ENCODE measurements at regions not wholly inside any gene's neighbourhood (a gene's known extent, or its start where the extent isn't known, plus 50 kb on each side); places are given as distances from the start of the nearest gene placed in this dataset.
A peak's percentile ranks its signal among the peaks of the same experiment; 100 is the strongest.

DNA sequence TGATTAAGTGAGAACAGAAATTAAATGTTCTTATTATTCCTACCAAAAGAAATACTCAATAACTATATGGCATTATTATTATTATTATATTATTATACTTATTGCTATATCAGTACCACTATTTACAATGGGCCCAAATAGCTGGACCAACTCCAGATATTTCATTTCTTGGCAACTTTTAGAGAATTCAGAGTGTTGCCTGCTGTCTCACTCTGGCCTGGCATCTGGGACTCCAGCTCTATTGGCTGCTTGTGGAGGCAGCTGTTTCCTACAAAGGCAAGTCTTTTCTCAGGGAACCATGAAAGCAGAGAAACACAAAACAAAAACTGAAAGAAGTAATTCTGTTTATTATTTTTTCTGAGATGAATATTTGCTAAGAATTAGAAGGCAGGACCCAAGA, 105.1 kb upstream of the SORCS1 start:
- Histone ChIP-seq H3K9me2 (ENCODE audit: insufficient read depth) (peaks cover 5% of the 10 kb centered on the region; the same call in 1 of the 2 replicates), H3K4me2 (no peak overlapping the region), H3K27ac (ENCODE audit: low read depth) (no peak overlapping the region), H3K4me1 (ENCODE audit: insufficient read depth) (no peaks in the 10 kb centered on the region), H2AFZ (no peak overlapping the region), H4K20me1 (replicated peaks; ENCODE audit: insufficient read depth) (peaks cover 3% of the 10 kb centered on the region; the same call in 1 of the 2 replicates), H3K79me2 (replicated peaks; ENCODE audit: insufficient read depth) (no peaks in the 10 kb centered on the region), H3K36me3 (ENCODE audit: insufficient read depth) (no peaks in the 10 kb centered on the region), H3K27me3 (ENCODE audit: insufficient read depth) (no peaks in the 10 kb centered on the region), H3F3A (replicated peaks; ENCODE audit: low read depth) (no peaks in the 10 kb centered on the region), H3K4me3 (no peak overlapping the region)
- H3K27me3 Mint-ChIP-seq (ENCODE audit: insufficient read depth, low read depth, poor library complexity) = no peaks in the 10 kb centered on the region
- no peaks in the 10 kb centered on the region for H3K9me3 Mint-ChIP-seq
- no peaks in the 10 kb centered on the region for H3K4me1 Mint-ChIP-seq
- ATAC-seq (no peak), DNase-seq (ENCODE audit: low spot score) (no peak)
- no peaks in the 10 kb centered on the region for H3K36me3 Mint-ChIP-seq (ENCODE audit: low read depth)
- TF ChIP-seq, protein P1, sequence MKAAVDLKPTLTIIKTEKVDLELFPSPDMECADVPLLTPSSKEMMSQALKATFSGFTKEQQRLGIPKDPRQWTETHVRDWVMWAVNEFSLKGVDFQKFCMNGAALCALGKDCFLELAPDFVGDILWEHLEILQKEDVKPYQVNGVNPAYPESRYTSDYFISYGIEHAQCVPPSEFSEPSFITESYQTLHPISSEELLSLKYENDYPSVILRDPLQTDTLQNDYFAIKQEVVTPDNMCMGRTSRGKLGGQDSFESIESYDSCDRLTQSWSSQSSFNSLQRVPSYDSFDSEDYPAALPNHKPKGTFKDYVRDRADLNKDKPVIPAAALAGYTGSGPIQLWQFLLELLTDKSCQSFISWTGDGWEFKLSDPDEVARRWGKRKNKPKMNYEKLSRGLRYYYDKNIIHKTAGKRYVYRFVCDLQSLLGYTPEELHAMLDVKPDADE (IDR thresholded peaks at IDR 0.05) = no peak
- TF ChIP-seq EZH2 (IDR thresholded peaks at IDR 0.05; ENCODE audit: low read depth, unreplicated experiment) = no peak
- TF ChIP-seq, protein P2, sequence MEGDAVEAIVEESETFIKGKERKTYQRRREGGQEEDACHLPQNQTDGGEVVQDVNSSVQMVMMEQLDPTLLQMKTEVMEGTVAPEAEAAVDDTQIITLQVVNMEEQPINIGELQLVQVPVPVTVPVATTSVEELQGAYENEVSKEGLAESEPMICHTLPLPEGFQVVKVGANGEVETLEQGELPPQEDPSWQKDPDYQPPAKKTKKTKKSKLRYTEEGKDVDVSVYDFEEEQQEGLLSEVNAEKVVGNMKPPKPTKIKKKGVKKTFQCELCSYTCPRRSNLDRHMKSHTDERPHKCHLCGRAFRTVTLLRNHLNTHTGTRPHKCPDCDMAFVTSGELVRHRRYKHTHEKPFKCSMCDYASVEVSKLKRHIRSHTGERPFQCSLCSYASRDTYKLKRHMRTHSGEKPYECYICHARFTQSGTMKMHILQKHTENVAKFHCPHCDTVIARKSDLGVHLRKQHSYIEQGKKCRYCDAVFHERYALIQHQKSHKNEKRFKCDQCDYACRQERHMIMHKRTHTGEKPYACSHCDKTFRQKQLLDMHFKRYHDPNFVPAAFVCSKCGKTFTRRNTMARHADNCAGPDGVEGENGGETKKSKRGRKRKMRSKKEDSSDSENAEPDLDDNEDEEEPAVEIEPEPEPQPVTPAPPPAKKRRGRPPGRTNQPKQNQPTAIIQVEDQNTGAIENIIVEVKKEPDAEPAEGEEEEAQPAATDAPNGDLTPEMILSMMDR (conservative IDR thresholded peaks at IDR 0.05; ENCODE audit: low read depth in 2 of 2) = no peak
- TF ChIP-seq JUNB (IDR thresholded peaks at IDR 0.05; ENCODE audit: unreplicated experiment) = no peak
- no peak overlapping the region for H3K4me3 Mint-ChIP-seq
- no peak overlapping the region for H3K27ac Mint-ChIP-seq

DNA sequence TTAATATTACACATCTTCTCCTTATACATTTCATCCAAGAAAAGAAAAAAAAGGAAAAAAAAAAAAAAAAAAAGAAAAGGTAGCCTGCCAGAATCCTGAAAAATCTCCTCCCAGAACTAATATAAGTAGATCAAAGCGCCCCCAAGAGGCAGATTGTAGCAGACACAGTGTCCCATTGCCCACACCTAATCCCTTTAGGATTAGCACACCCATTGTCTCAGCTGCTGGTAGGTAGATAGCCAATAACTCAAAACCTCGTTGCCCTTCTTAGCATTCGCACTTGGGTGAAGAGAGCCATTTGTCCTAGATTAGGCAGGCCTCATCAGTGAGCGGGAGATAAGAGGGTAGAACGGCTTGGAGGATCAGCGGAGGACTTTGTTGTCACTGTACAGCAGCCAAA, 100.2 kb upstream of the SORCS1 start:
- H3K4me2 ChIP-seq = no peak overlapping the region
- H4K20me1 ChIP-seq (replicated peaks; ENCODE audit: insufficient read depth) = 0 out of 2 replicates have a peak, but pooled peaks cover 3% of the 10 kb centered on the region
- Mint-ChIP-seq H3K27me3 (ENCODE audit: insufficient read depth, low read depth, poor library complexity) (no peaks in the 10 kb centered on the region), H3K36me3 (ENCODE audit: low read depth) (no peaks in the 10 kb centered on the region), H3K27ac (no peak overlapping the region), H3K4me3 (no peak overlapping the region), H3K4me1 (no peaks in the 10 kb centered on the region), H3K9me3 (no peaks in the 10 kb centered on the region)
- H3K27me3 ChIP-seq (ENCODE audit: insufficient read depth) = no peaks in the 10 kb centered on the region
- peak overlapping the region; percentile 18; the same call in 1 of the 2 replicates for H2AFZ ChIP-seq
- H3K79me2 ChIP-seq (replicated peaks; ENCODE audit: insufficient read depth) = no peaks in the 10 kb centered on the region
- H3K4me1 ChIP-seq (ENCODE audit: insufficient read depth) = no peaks in the 10 kb centered on the region
- ATAC-seq (peak; percentile 97), DNase-seq (ENCODE audit: low spot score) (peak; percentile 92)
- H3K9me2 ChIP-seq (ENCODE audit: insufficient read depth) = no peaks in the 10 kb centered on the region
- H3K4me3 ChIP-seq = no peak overlapping the region
- TF ChIP-seq, protein P1 (IDR thresholded peaks at IDR 0.05) = no peak
- TF ChIP-seq, protein P2 (conservative IDR thresholded peaks at IDR 0.05; ENCODE audit: low read depth in 2 of 2) = peak; percentile 66 to 82
- H3K27ac ChIP-seq (ENCODE audit: low read depth) = no peak overlapping the region
- no peaks in the 10 kb centered on the region for H3F3A ChIP-seq (replicated peaks; ENCODE audit: low read depth)
- H3K36me3 ChIP-seq (ENCODE audit: insufficient read depth) = no peaks in the 10 kb centered on the region

Data from GM23338 (cell line).